Mesendoderm (in vitro differentiated cells): ENCODE measurements at regions not wholly inside any gene's neighbourhood (a gene's known extent, or its start where the extent isn't known, plus 50 kb on each side); places are given as distances from the start of the nearest gene placed in this dataset.

ENCODE experiments used
- DNase-seq: peaks from one replicate; pipeline ENCODE4 v3.0.0; 2013
- H2AK5ac ChIP-seq: 2 replicates; pipeline ENCODE4 v1.6.1; 2013; ENCODE audit warnings: low read length, inconsistent platforms
- H2BK120ac ChIP-seq: 2 replicates; pipeline ENCODE4 v1.6.1; 2013; ENCODE audit warnings: low read depth, mild to moderate bottlenecking, low read length, moderate library complexity, mixed read lengths
- H2BK15ac ChIP-seq: replicated peaks from 2 replicates; pipeline ENCODE4 v1.6.1; 2013; ENCODE audit warnings: low read depth, mild to moderate bottlenecking, moderate library complexity
- H2BK5ac ChIP-seq: 2 replicates; pipeline ENCODE4 v1.6.1; 2013; ENCODE audit warnings: low read length, inconsistent platforms
- H3K18ac ChIP-seq: 2 replicates; pipeline ENCODE4 v1.6.1; 2013; ENCODE audit warnings: mild to moderate bottlenecking, low read length, mixed read lengths
- H3K23ac ChIP-seq: one replicate; pipeline ENCODE4 v1.6.1; 2013; ENCODE audit warnings: low read length
- H3K27ac ChIP-seq: 2 replicates; pipeline ENCODE4 v1.5.1; 2013; ENCODE audit warnings: low read depth, mild to moderate bottlenecking, inconsistent platforms, low read length, moderate library complexity
- H3K27me3 ChIP-seq: 2 replicates; pipeline ENCODE4 v1.6.1; 2013; ENCODE audit warnings: low read length, control low read depth, mild to moderate bottlenecking, inconsistent platforms; ENCODE audit not compliant: insufficient read depth, poor library complexity
- H3K36me3 ChIP-seq: 2 replicates; pipeline ENCODE4 v1.6.1; 2013; ENCODE audit warnings: low read length, inconsistent platforms; ENCODE audit not compliant: control insufficient read depth, insufficient read depth
- H3K4ac ChIP-seq: one replicate; pipeline ENCODE4 v1.6.1; 2013; ENCODE audit warnings: low read depth, mild to moderate bottlenecking, low read length, moderate library complexity
- H3K4me1 ChIP-seq: 2 replicates; pipeline ENCODE4 v1.6.1; 2013; ENCODE audit warnings: low read depth, low read length, inconsistent platforms; ENCODE audit not compliant: control insufficient read depth
- H3K4me2 ChIP-seq: 2 replicates; pipeline ENCODE4 v1.6.1; 2013; ENCODE audit warnings: low read length
- H3K4me3 ChIP-seq: 2 replicates; pipeline ENCODE4 v1.5.1; 2013; ENCODE audit warnings: mild to moderate bottlenecking, low read length
- H3K56ac ChIP-seq: one replicate; pipeline ENCODE4 v1.6.1; 2013; ENCODE audit warnings: low read length
- H3K79me1 ChIP-seq: 2 replicates; pipeline ENCODE4 v1.6.1; 2013; ENCODE audit warnings: low read length, inconsistent platforms
- H3K79me2 ChIP-seq: 2 replicates; pipeline ENCODE4 v1.6.1; 2013; ENCODE audit warnings: mild to moderate bottlenecking, low read length; ENCODE audit not compliant: control insufficient read depth, insufficient read depth
- H3K9ac ChIP-seq: 2 replicates; pipeline ENCODE4 v1.6.1; 2013; ENCODE audit warnings: low read length, inconsistent platforms
- H4K5ac ChIP-seq: one replicate; pipeline ENCODE4 v1.6.1; 2013; ENCODE audit warnings: low read length
- H4K8ac ChIP-seq: one replicate; pipeline ENCODE4 v1.6.1; 2013; ENCODE audit warnings: low read depth, mild to moderate bottlenecking, control low read depth, low read length, moderate library complexity
- WGBS: extraction: QIAGEN DNeasy Blood & Tissue Kit; methylation state at CpG from one replicate; pipeline ENCODE4 v1.1.7; 2013; ENCODE audit warnings: low lambda C conversion rate, missing lambda C conversion rate; ENCODE audit not compliant: insufficient coverage; ENCODE audit errors: extremely low coverage; 5-methylcytosine and 5-hydroxymethylcytosine counted together

- WGBS, result no CpG with 5 or more reads among the region's 1 CpG
- no peaks in the 10 kb centered on the region for H3K27me3 ChIP-seq
- H3K4me1 ChIP-seq, result no peaks in the 10 kb centered on the region
- peak; percentile 88 for DNase-seq
- no peak overlapping the region for H2AK5ac ChIP-seq
- H3K9ac ChIP-seq, result no peak overlapping the region
- no peak overlapping the region for H3K4me3 ChIP-seq
- H2BK15ac ChIP-seq, result no peak overlapping the region
- no peak overlapping the region for H2BK5ac ChIP-seq
- no peak overlapping the region for H3K23ac ChIP-seq
- H4K5ac ChIP-seq, result no peak overlapping the region
- H4K8ac ChIP-seq, result no peak overlapping the region
- no peaks in the 10 kb centered on the region for H3K79me2 ChIP-seq
- H3K79me1 ChIP-seq, result no peaks in the 10 kb centered on the region
- no peak overlapping the region for H2BK120ac ChIP-seq
- no peak overlapping the region for H3K4me2 ChIP-seq
- no peak overlapping the region for H3K27ac ChIP-seq
- H3K56ac ChIP-seq, result no peak overlapping the region
- no peaks in the 10 kb centered on the region for H3K36me3 ChIP-seq
- H3K4ac ChIP-seq, result no peak overlapping the region
- no peak overlapping the region for H3K18ac ChIP-seq
Measured at GRCh38 chr21:38712071-38712470, 93.7 kb upstream of the ETS2 start.

DNA sequence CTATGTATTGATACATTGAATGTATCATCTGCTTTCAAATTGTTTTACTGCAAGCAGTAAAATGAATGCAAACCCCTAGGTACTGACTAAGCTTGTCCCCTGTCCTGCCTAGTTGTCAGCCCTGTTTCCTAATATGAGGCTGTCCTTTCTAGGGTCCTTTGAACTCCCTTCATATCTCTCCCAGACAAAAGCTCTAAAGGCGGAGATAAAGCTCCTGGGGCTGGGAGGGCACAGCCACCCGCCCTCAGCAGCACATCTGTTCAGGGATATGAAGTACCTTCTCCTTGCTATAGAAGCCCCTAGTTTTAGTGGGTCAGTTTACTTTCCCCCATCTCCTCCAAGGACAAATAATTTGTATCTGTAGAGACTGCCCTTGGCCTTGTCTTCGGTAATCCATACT lies 93.1 kb upstream of the ETS2 start:
- no peaks in the 10 kb centered on the region for H3K4me1 ChIP-seq
- H3K9ac ChIP-seq, result no peak overlapping the region
- H3K27me3 ChIP-seq, result no peaks in the 10 kb centered on the region
- no peak overlapping the region for H3K4me3 ChIP-seq
- WGBS, result no CpG with 5 or more reads among the region's 3 CpGs
- no peaks in the 10 kb centered on the region for H3K79me2 ChIP-seq
- no peak overlapping the region for H2BK120ac ChIP-seq
- H3K27ac ChIP-seq, result no peak overlapping the region
- no peaks in the 10 kb centered on the region for H3K36me3 ChIP-seq
- H4K5ac ChIP-seq, result no peak overlapping the region
- H3K18ac ChIP-seq, result no peak overlapping the region
- H2AK5ac ChIP-seq, result no peak overlapping the region
- H4K8ac ChIP-seq, result no peak overlapping the region
- no peaks in the 10 kb centered on the region for H3K79me1 ChIP-seq
- H3K4me2 ChIP-seq, result no peak overlapping the region
- H3K56ac ChIP-seq, result no peak overlapping the region
- H3K4ac ChIP-seq, result no peak overlapping the region
- no peak overlapping the region for H2BK5ac ChIP-seq
- no peak for DNase-seq
- no peak overlapping the region for H3K23ac ChIP-seq
- no peak overlapping the region for H2BK15ac ChIP-seq

DNA sequence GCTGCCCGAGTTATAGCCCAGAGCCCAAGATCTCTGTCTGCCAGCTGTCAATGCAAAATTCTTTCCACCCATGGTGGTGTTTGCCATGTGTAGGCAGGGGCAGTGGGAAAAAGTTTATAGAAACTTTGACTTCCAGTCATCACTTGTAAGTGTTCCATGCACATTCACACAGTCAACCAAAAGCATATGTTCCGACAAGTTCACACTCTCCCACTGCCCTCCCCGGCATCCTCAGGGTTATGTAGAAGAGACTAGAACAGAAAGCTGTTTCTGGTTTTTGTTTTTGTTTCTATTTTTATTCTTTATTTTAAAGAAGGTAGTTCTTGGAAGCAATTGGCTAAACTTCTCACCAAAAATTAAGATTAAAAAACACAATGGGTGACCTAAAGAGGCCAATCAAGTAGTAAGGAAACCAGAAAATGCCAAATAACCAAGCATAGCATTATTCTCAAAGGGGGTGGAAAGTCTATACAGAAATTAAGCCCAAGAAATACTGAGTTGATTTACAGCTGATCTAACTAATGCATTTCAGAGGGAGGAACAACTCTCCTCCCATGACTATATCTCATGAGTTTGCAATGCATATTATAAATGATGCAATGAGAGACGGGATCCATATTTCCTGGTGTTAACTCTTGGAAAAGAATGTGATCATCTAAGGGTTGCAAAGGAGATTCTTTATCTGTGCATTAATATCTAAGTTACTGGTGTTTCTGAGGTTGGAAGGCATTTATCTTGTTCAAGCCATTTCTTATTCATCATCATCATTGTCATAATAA lies 91.5 kb upstream of the ETS2 start:
- Histone ChIP-seq H3K9ac (no peak overlapping the region), H2BK15ac (no peak overlapping the region), H2BK120ac (no peak overlapping the region), H4K5ac (no peak overlapping the region), H3K79me1 (no peaks in the 10 kb centered on the region), H3K4ac (no peak overlapping the region), H2BK5ac (no peak overlapping the region), H3K27me3 (no peaks in the 10 kb centered on the region), H3K18ac (no peak overlapping the region), H4K8ac (no peak overlapping the region), H3K4me3 (no peak overlapping the region), H3K27ac (no peak overlapping the region), H3K23ac (no peak overlapping the region), H3K36me3 (no peaks in the 10 kb centered on the region), H3K56ac (no peak overlapping the region), H3K4me2 (no peak overlapping the region), H2AK5ac (no peak overlapping the region), H3K4me1 (no peaks in the 10 kb centered on the region), H3K79me2 (no peaks in the 10 kb centered on the region)
- DNase-seq, result no peak
- WGBS, result no CpG with 5 or more reads among the region's 4 CpGs

DNA sequence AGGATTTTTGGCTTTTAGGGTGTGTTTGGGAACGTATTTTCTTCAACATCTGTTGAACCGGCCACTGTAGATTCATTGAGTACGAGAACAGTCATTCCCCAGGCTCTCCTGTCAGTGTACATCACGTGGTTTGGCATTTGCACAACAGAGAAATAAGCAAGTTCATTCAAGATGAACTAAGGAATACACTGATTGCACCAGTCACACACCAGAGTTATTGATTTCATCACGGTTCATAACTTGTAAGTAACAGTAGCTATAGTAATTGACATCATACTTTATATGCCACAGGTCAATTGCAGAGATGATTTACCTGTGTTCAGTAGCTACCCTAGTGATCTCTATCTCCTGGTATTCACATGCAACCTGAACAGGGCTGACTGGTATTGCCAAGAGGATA lies 90.7 kb upstream of the ETS2 start:
- Histone ChIP-seq H3K4me3 (no peak overlapping the region), H2BK5ac (no peak overlapping the region), H4K5ac (no peak overlapping the region), H2BK15ac (no peak overlapping the region), H3K23ac (no peak overlapping the region), H3K4ac (no peak overlapping the region), H3K27me3 (no peaks in the 10 kb centered on the region), H3K27ac (no peak overlapping the region), H3K4me2 (no peak overlapping the region), H2BK120ac (no peak overlapping the region), H3K9ac (no peak overlapping the region), H3K36me3 (no peaks in the 10 kb centered on the region), H3K56ac (no peak overlapping the region), H4K8ac (no peak overlapping the region), H3K18ac (no peak overlapping the region), H3K79me1 (no peaks in the 10 kb centered on the region), H2AK5ac (no peak overlapping the region), H3K79me2 (no peaks in the 10 kb centered on the region), H3K4me1 (no peaks in the 10 kb centered on the region)
- WGBS, result no CpG with 5 or more reads among the region's 5 CpGs
- no peak for DNase-seq

- DNase-seq, result no peak
- WGBS, result no CpG with 5 or more reads among the region's 2 CpGs
- Histone ChIP-seq H3K27ac (no peak overlapping the region), H3K36me3 (no peaks in the 10 kb centered on the region), H2BK15ac (no peak overlapping the region), H2BK120ac (no peak overlapping the region), H3K79me1 (no peaks in the 10 kb centered on the region), H3K79me2 (no peaks in the 10 kb centered on the region), H3K18ac (no peak overlapping the region), H3K4ac (no peak overlapping the region), H3K9ac (no peak overlapping the region), H3K23ac (no peak overlapping the region), H3K4me1 (no peaks in the 10 kb centered on the region), H3K4me3 (no peak overlapping the region), H3K27me3 (no peaks in the 10 kb centered on the region), H3K56ac (no peak overlapping the region), H4K5ac (no peak overlapping the region), H2BK5ac (no peak overlapping the region), H4K8ac (no peak overlapping the region), H2AK5ac (no peak overlapping the region), H3K4me2 (no peak overlapping the region)
Measured at GRCh38 chr21:38716088-38716487, 89.6 kb upstream of the ETS2 start.

- Histone ChIP-seq H3K4me2 (no peak overlapping the region), H2BK120ac (no peak overlapping the region), H2BK15ac (no peak overlapping the region), H3K9ac (no peak overlapping the region), H3K36me3 (no peaks in the 10 kb centered on the region), H3K18ac (no peak overlapping the region), H3K23ac (no peak overlapping the region), H2AK5ac (no peak overlapping the region), H3K56ac (no peak overlapping the region), H4K8ac (no peak overlapping the region), H3K4me1 (no peaks in the 10 kb centered on the region), H4K5ac (no peak overlapping the region), H3K79me2 (no peaks in the 10 kb centered on the region), H3K4ac (no peak overlapping the region), H3K4me3 (no peak overlapping the region), H3K27me3 (no peaks in the 10 kb centered on the region), H3K79me1 (no peaks in the 10 kb centered on the region), H3K27ac (no peak overlapping the region), H2BK5ac (no peak overlapping the region)
- no peak for DNase-seq
- WGBS, result no CpG with 5 or more reads among the region's 5 CpGs
Measured at GRCh38 chr21:38716942-38717341, 88.8 kb upstream of the ETS2 start.
